ENCODE measurements at regions not wholly inside any gene's neighbourhood (a gene's known extent, or its start where the extent isn't known, plus 50 kb on each side); places are given as distances from the start of the nearest gene placed in this dataset.
A peak's percentile ranks its signal among the peaks of the same experiment; 100 is the strongest.

GRCh38 chr12:100675432-100675831 is 101.9 kb downstream of the GAS2L3 start:
- peak; percentile 44 for DNase-seq (ENCODE audit: low read depth)

- no peak for DNase-seq (ENCODE audit: low read depth)
Observed at GRCh38 chr12:100681074-100681473, 107.6 kb downstream of the GAS2L3 start.

GRCh38 chr12:100682178-100682577 is 108.7 kb downstream of the GAS2L3 start:
- no peak for DNase-seq (ENCODE audit: low read depth)

GRCh38 chr12:100687686-100688085 is 106.9 kb upstream of the ANO4 start:
- DNase-seq (ENCODE audit: low read depth), result no peak

GRCh38 chr12:100688451-100688864 is 106.1 kb upstream of the ANO4 start:
- peak; percentile 51 for DNase-seq (ENCODE audit: low read depth)

- no peak for DNase-seq (ENCODE audit: low read depth)
Observed at GRCh38 chr12:100692502-100692901, 102.1 kb upstream of the ANO4 start.

- no peak for DNase-seq (ENCODE audit: low read depth)
Observed at GRCh38 chr12:100698518-100698917, 96.1 kb upstream of the ANO4 start.

GRCh38 chr12:100699209-100699608 is 95.4 kb upstream of the ANO4 start:
- DNase-seq (ENCODE audit: low read depth), result no peak

- DNase-seq (ENCODE audit: low read depth), result no peak
Observed at GRCh38 chr12:100703337-100703736, 91.2 kb upstream of the ANO4 start.

- no peak for DNase-seq (ENCODE audit: low read depth)
Observed at GRCh38 chr12:100703868-100704267, 90.7 kb upstream of the ANO4 start.

- DNase-seq (ENCODE audit: low read depth), result peak; percentile 15
Observed at GRCh38 chr12:100706033-100706432, 88.5 kb upstream of the ANO4 start.

GRCh38 chr12:100708591-100708990 is 86.0 kb upstream of the ANO4 start:
- no peak for DNase-seq (ENCODE audit: low read depth)

- DNase-seq (ENCODE audit: low read depth), result no peak
Observed at GRCh38 chr12:100715976-100716944, 78.3 kb upstream of the ANO4 start.

- DNase-seq (ENCODE audit: low read depth), result no peak
Observed at GRCh38 chr12:100716945-100717732, 77.4 kb upstream of the ANO4 start.

- no peak for DNase-seq (ENCODE audit: low read depth)
Observed at GRCh38 chr12:100717733-100718067, 76.9 kb upstream of the ANO4 start.

- peak; percentile 8 for DNase-seq (ENCODE audit: low read depth)
Observed at GRCh38 chr12:100718187-100718586, 76.4 kb upstream of the ANO4 start.

GRCh38 chr12:100720016-100720654 is 74.4 kb upstream of the ANO4 start:
- DNase-seq (ENCODE audit: low read depth), result no peak

GRCh38 chr12:100721169-100721568 is 73.4 kb upstream of the ANO4 start:
- no peak for DNase-seq (ENCODE audit: low read depth)

- no peak for DNase-seq (ENCODE audit: low read depth)
Observed at GRCh38 chr12:100724071-100724470, 70.5 kb upstream of the ANO4 start.

GRCh38 chr12:100733817-100734593 is 60.6 kb upstream of the ANO4 start:
- peak; percentile 19 for DNase-seq (ENCODE audit: low read depth)

GRCh38 chr12:100737168-100737567 is 57.4 kb upstream of the ANO4 start:
- no peak for DNase-seq (ENCODE audit: low read depth)

- DNase-seq (ENCODE audit: low read depth), result no peak
Observed at GRCh38 chr12:100738086-100738485, 56.5 kb upstream of the ANO4 start.
